HS-27A (cell line): ENCODE measurements at regions not wholly inside any gene's neighbourhood (a gene's known extent, or its start where the extent isn't known, plus 50 kb on each side); places are given as distances from the start of the nearest gene placed in this dataset.
"Not testable (repeated sequence)": the region's sequence is repeated elsewhere in the genome, so short reads cannot be mapped to it uniquely, and the experiment has no call there.

Experiments used
- DNase-seq: peaks from one replicate; pipeline ENCODE4 v3.0.0-alpha.2; 2012; ENCODE audit warnings: low read depth, missing footprints

DNA sequence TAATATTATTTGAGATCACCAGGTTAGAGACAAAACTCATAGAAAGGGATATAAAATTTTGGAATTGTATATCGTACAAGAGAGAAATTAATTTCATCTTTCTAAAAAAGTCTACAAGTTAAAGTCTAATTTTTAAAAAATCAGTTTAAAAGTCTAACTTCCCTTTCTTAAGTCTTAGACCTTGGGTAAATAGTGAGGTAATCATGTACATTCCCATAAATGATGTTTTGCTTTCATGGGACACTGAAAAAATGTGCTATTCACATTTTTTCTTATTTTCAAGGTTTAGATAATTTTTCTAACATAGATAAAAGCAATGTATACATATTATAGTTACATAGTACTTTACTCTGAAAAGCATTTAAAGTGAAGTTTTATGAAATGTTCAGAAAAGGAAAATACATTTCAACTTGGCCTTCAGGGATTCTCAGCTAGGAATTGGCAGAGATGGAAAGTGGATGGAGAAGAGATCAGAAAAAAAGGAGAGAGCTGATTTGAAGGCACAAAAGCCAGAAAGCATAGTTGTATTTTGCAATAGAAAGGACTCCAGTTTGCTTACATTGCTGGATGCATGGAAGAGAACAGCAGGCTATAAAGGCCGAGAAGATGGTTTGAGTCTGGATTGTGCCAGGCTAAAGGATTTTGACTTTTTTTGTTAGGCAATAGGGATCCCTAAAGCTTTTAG, 194.0 kb downstream of the CASP12 start:
- DNase-seq, result no peak

- no peak for DNase-seq
Measured at GRCh38 chr11:104700609-104701008, 197.7 kb downstream of the CASP12 start.

DNA sequence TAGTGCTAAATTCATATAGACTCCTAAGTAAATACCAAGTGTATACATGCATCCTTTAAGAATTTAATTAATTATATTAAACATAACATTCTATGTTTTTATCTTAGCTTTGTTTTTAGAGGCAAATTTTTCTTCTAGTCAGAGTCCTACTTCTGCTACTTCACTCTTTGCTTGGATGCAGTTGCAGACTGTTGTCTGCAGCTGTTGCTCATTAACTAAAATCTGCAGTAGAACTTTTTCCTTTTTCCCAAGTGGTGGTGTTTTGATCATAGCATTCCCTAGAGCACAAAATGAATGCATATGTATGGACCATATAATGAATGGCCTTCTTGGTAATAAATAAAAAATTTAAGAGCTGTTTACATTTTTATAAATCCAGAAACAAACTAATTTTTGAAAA, 198.3 kb downstream of the CASP12 start:
- no peak for DNase-seq

- DNase-seq, result no peak
Measured at GRCh38 chr11:104695065-104695463, 203.2 kb downstream of the CASP12 start.

DNA sequence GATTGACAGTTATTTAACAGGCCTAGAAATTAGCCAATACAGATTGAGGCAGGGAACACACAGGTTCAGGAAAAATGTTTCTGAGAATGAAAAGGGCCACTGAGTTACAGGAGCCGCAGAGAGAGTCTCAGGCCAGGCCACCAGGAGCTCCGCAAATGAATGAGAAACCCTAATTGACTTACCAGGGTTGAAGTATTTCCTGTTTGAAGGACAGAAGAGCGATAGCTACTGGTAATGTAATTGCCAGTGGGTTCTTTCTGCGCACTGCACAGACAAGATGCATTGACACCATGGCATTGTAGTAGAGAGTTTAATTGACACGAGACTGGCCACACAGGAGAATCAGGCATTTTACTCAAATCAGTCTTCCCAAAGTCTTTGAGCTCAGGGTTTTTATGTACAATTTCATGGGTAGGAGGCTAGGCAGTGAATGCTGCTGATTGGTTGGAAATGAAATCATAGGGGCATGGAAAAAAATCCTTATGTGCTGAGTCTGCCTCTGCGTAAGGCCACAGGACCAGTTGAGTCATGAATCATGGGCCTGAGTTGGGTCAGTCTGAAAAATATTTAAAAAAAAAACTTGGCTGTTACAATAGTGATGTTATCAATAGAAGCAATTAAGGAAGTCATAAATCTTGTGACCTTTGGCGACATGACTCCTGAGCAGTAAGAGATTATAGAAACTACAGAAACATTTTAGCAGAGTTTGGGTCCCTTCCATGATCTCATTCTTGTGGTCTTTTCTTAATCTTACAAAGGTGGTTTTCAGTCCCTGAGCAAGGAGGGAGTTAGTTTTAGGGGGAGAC, 203.8 kb downstream of the CASP12 start:
- DNase-seq, result peak; percentile 53

DNA sequence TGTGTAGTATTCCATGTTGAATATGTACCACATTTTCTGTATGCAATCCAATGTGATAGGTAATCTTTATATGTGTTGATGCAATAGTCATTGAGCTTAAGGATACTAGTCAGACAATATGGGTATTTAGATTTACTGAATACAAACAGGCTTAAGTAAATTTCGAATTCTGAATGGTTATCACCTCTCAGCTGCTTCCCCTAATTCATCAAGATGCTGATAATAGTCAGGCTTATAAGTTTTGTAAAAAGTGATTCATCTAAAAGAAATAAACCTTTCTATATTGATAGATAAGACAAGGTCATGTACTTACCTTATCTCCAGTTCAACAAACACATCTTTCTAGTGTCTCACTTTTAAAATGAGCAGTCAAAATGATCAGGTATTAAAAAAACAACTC, 205.5 kb downstream of the CASP12 start:
- no peak for DNase-seq

- no peak for DNase-seq
Measured at GRCh38 chr11:104691129-104691528, 207.1 kb downstream of the CASP12 start.

GRCh38 chr11:104690241-104690640, 208.0 kb downstream of the CASP12 start:
- DNase-seq, result no peak

GRCh38 chr11:104688731-104689130, 209.5 kb downstream of the CASP12 start:
- DNase-seq, result no peak

- DNase-seq, result no peak
Measured at GRCh38 chr11:104682206-104682605, 216.1 kb downstream of the CASP12 start.

DNA sequence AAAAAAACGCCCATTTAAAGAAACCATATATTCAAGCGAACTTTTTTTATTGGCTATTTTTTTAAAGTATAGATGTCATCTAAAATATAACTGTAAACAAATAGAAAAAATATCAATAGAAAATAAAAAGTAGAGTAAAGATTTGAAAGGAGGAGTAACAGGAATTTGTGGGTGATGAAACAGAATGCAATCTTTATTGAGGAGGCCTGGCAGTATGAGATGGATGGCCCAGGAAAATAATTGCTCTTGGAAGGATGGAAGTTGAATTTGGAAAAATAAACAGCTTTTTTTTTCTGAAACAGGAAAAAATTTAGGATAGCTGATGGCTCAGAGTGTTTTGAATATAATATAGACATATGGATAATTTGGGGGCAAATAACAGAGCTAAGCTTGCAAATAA, 219.0 kb downstream of the CASP12 start:
- no peak for DNase-seq

DNA sequence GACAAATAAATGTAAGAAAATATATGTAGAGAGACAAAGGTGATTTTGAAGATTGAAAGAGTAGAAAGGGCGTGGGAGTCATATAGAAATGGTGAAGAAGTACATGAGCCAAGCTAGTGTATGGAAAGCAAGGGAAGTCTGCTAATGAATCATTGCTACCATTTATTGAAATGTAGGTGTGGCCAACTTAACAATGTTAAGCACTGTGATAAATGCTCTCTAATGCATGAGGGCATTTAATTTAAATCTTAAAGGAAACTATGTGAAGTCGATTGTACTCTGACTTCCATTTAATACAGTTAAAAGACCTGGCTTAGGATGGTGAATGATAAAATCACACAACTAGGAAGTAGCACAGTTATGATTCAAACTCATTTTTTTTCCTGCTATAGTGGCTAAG, 219.9 kb downstream of the CASP12 start:
- DNase-seq, result no peak

DNA sequence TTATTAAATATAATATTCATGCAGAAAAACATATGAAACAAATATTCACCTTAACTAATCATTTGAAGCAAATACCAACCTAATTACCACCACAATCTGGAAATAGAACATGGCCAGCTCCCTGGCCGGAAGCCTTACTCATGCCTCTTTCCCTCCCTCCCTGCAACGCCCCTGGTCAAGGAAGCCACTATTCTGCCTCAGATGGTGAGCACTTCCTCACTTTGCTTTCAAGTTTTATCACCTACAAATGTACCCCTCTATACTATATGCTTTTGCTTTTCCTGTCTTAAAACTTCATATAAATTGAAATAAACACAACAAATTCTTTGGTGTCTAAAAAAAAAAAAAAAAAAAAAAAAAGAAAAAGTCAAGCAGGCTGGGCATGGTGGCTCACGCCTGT, 221.2 kb downstream of the CASP12 start:
- not testable (repeated sequence) for DNase-seq

DNA sequence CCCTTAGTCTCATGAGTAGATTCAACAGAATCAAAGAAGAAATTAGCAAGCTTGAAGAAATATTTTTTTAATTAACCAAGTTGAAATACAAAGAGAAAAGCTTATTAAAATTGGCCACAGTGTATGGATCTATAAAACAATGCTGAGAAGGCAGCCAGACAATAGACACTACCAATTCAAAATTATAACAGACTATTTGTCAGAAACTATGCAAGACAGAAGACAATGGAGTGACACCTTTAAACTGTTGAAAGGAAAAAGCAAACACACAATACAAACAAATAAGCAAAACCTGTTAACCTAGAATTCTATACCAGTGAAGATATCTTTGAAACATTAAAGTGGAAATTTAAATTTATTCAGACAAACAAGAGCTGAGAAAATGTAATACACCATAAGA, 225.4 kb downstream of the CASP12 start:
- DNase-seq, result no peak

DNA sequence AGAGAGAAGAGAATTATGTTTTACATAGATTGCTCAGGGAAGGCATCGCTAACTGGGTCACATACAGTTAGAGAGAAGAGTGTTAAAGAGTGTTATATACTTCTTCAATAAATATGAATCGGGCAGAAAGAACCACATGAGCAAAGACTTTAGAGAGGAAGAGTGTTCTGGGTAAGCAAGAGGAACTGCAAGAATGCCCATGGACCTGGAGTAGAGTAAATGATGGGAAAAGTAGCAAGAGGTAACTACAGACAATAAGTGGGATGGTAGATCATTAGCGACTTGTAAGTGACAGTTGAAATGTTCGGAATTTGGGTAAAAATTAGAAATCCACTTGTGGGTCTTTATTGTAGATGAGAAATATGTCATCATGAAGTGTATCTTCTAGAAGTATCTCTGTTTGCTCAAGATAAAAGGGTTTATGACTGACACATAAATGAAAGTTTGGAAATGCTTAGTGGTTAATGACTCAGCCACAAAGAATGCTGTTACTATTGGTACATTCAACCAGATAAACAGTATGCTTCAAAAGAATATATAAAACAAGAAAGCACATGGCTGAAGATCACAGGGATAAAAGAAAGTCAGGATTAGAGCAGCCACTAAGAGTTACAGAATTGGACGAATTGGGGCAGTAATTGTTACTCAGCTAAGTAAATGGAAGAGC, 229.3 kb downstream of the CASP12 start:
- DNase-seq, result peak; percentile 71

DNA sequence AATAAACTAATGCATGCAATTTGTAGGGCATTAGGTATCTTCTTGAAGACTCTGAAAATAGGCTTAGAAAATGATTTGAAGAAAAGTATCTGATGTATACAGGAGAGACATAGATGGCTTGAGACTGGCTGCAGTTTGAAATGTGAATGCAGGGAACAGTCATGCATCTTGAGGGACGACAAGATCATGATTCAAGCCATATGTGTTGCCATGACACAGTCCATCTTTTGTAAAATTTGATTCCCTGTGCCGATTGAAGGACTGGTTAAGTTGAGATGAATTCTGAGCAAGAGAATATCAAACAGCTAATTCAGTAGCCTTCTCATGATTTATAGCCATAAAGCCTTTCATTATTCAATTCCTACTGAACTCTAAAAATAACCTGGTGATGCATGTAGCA, 231.6 kb downstream of the CASP12 start:
- DNase-seq, result no peak

DNA sequence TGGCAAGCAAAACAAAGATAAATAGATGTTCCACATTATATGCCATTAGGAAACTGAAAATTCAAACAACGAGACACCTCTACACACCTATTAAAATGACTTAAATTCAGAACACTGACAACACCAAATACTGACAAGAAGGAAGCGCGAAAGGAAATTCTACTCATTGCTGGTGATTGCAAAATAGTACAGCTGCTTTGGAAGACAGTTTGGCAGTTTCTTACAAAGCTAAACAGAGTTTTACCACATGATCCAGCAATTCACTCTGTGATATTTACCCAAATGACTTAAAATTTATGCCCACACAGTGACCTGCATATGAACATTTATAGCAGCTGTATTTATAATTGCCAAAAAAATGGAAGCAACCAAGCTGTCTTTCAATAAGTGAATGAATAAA, 232.6 kb downstream of the CASP12 start:
- DNase-seq, result no peak

- no peak for DNase-seq
Measured at GRCh38 chr11:104663190-104664140, 234.8 kb downstream of the CASP12 start.

DNA sequence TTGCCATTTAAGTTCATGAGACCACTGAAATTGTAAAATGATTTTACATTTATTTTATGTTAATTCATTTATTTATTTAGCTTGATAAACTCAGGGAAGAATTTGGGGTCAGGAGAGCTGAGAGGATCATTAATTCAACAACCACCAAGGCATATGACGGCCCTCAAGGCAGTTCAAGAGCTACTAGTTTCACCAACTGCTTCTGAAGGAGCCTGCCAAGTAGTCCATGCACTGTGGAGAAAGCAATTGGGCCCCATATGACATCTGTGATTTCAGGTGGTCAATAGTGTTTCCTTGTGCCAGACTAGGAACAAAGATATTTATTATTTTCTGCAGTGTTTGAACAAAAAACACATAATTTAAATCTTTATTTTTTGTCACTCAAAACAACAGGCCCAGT, 236.4 kb downstream of the CASP12 start:
- DNase-seq, result no peak

DNA sequence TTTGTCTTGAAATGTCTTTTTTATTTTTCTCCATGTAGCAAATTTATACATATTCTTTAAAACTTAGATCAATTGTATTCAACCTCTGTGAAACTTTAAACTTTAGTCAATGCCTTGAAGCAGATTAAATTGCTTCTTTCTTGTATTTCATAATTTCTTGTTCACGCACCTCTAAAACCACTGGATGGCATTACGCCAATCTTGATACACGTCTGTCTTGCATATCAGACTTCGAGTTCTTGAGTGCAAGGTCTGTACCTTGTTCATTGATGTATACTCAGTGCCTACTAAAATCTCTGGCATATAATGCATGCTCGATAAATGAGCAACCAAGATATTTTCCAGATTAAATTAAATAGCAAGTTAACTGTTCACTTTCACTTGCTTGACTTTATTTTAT, 236.8 kb downstream of the CASP12 start:
- DNase-seq, result no peak

DNA sequence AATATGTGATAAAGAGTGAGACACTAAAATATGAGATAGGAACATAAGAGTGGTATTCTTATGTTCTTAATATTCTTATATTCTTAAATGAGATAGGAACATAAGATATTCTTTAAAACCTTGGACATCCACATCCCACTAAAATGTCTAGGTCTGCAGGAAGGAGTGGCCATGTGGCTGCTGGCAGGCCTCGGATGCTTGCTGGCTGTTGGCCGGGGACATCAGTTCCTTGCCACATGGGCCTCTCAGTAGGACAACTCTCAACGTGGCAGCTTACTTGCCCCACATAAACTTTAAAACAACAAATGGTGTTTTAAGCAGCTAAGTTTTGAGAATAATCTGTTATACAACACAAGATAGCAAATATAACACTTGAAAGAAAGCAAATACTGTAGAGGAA, 240.1 kb downstream of the CASP12 start:
- no peak for DNase-seq

- no peak for DNase-seq
Measured at GRCh38 chr11:104657083-104657482, 241.2 kb downstream of the CASP12 start.
